ENCODE measurements at regions not wholly inside any gene's neighbourhood (a gene's known extent, or its start where the extent isn't known, plus 50 kb on each side); places are given as distances from the start of the nearest gene placed in this dataset.

- Histone ChIP-seq H3K9me2 (ENCODE audit: insufficient read depth) (no peaks in the 10 kb centered on the region), H3K4me1 (ENCODE audit: insufficient read depth) (no peaks in the 10 kb centered on the region), H3K79me2 (replicated peaks; ENCODE audit: insufficient read depth) (no peaks in the 10 kb centered on the region), H3K4me3 (no peak overlapping the region), H3K27ac (ENCODE audit: low read depth) (no peak overlapping the region), H3K36me3 (ENCODE audit: insufficient read depth) (no peaks in the 10 kb centered on the region), H2AFZ (no peak overlapping the region), H3K4me2 (no peak overlapping the region), H4K20me1 (replicated peaks; ENCODE audit: insufficient read depth) (no peaks in the 10 kb centered on the region), H3F3A (replicated peaks; ENCODE audit: low read depth) (no peaks in the 10 kb centered on the region), H3K27me3 (ENCODE audit: insufficient read depth) (no peaks in the 10 kb centered on the region)
- Mint-ChIP-seq H3K27ac (no peak overlapping the region), H3K9me3 (no peaks in the 10 kb centered on the region), H3K4me3 (no peak overlapping the region), H3K27me3 (ENCODE audit: insufficient read depth, low read depth, poor library complexity) (no peaks in the 10 kb centered on the region), H3K4me1 (no peaks in the 10 kb centered on the region), H3K36me3 (ENCODE audit: low read depth) (no peaks in the 10 kb centered on the region)
- DNase-seq (ENCODE audit: low spot score) (peak; percentile 76), ATAC-seq (peak; percentile 76)
- no peak for TF ChIP-seq JUNB (IDR thresholded peaks at IDR 0.05; ENCODE audit: unreplicated experiment)
- TF ChIP-seq CREB1 (CRISPR knock-in tag; IDR thresholded peaks at IDR 0.05; ENCODE audit: low read depth): no peak
- TF ChIP-seq ZNF462 (CRISPR knock-in tag; IDR thresholded peaks at IDR 0.05): no peak
- no peak for TF ChIP-seq EZH2phosphoT487 (IDR thresholded peaks at IDR 0.05; ENCODE audit: unreplicated experiment)
- TF ChIP-seq REST (IDR thresholded peaks at IDR 0.05; ENCODE audit: unreplicated experiment): peak; percentile 85
- TF ChIP-seq NANOG (IDR thresholded peaks at IDR 0.05; ENCODE audit: borderline replicate concordance): no peak
- no peak for TF ChIP-seq STAT1 (IDR thresholded peaks at IDR 0.05; ENCODE audit: unreplicated experiment)
- no peak for TF ChIP-seq ZNF114 (CRISPR knock-in tag; IDR thresholded peaks at IDR 0.05)
- TF ChIP-seq POLR2AphosphoS5 (IDR thresholded peaks at IDR 0.05; ENCODE audit: low read depth): no peak
Observed at GRCh38 chr12:118922405-118922804, 58.9 kb upstream of the SRRM4 start.

All from GM23338 (cell line).